ENCODE measurements at regions not wholly inside any gene's neighbourhood (a gene's known extent, or its start where the extent isn't known, plus 50 kb on each side); places are given as distances from the start of the nearest gene placed in this dataset.

- BruUV-seq (replicated peaks): no TSS peak
- no peak for TF ChIP-seq CTCF (conservative IDR thresholded peaks at IDR 0.05)
- TF ChIP-seq EZH2 (IDR thresholded peaks at IDR 0.05; ENCODE audit: low read depth): no peak
- CTCF ChIA-PET: no interaction called here
- Histone ChIP-seq H3K4me2 (no peak overlapping the region), H3K9me2 (ENCODE audit: insufficient read depth) (no peaks in the 10 kb centered on the region), H3K9me3 (ENCODE audit: insufficient read depth, low read depth) (no peaks in the 10 kb centered on the region), H3K36me3 (ENCODE audit: low read depth) (no peaks in the 10 kb centered on the region), H3K27ac (no peak overlapping the region), H4K20me1 (ENCODE audit: insufficient read depth) (peaks cover 67% of the 10 kb centered on the region), H3K79me2 (ENCODE audit: low read depth) (0 out of 2 replicates have a peak, but pooled peaks cover 4% of the 10 kb centered on the region), H3K27me3 (ENCODE audit: insufficient read depth, low read depth) (no peaks in the 10 kb centered on the region), H3F3A (ENCODE audit: insufficient read depth, low read depth) (no peaks in the 10 kb centered on the region; the same call in 1 of the 2 replicates), H3K4me1 (replicated peaks; ENCODE audit: insufficient read depth) (no peaks in the 10 kb centered on the region), H3K4me3 (no peak overlapping the region), H2AFZ (no peak overlapping the region)
- POLR2A ChIA-PET (ENCODE audit: unreplicated experiment): no interaction called here
- no peak for DNase-seq
- intact Hi-C loops (cut with micrococcal nuclease; ENCODE audit: unreplicated experiment): no loop called here
Measured at GRCh38 chr17:77436058-77436442, 295.3 kb downstream of the SEC14L1 start.

- CTCF ChIA-PET: no interaction called here
- no peak overlapping the region for H3K4me3 ChIP-seq
- no peaks in the 10 kb centered on the region for H3K9me3 ChIP-seq (ENCODE audit: insufficient read depth, low read depth)
- no peak overlapping the region for H2AFZ ChIP-seq
- POLR2A ChIA-PET (ENCODE audit: unreplicated experiment): no interaction called here
- H3F3A ChIP-seq (ENCODE audit: insufficient read depth, low read depth): no peaks in the 10 kb centered on the region
- intact Hi-C loops (cut with micrococcal nuclease; ENCODE audit: unreplicated experiment): no loop called here
- H3K4me1 ChIP-seq (replicated peaks; ENCODE audit: insufficient read depth): no peaks in the 10 kb centered on the region
- no peaks in the 10 kb centered on the region for H3K27me3 ChIP-seq (ENCODE audit: insufficient read depth, low read depth)
- no peak for DNase-seq
- H3K4me2 ChIP-seq: no peak overlapping the region
- peaks cover 67% of the 10 kb centered on the region for H4K20me1 ChIP-seq (ENCODE audit: insufficient read depth)
- no peaks in the 10 kb centered on the region for H3K36me3 ChIP-seq (ENCODE audit: low read depth)
- H3K9me2 ChIP-seq (ENCODE audit: insufficient read depth): no peaks in the 10 kb centered on the region
- no TSS peak for BruUV-seq (replicated peaks)
- H3K27ac ChIP-seq: no peak overlapping the region
- TF ChIP-seq CTCF (conservative IDR thresholded peaks at IDR 0.05) (no peak), EZH2 (IDR thresholded peaks at IDR 0.05; ENCODE audit: low read depth) (no peak)
- H3K79me2 ChIP-seq (ENCODE audit: low read depth): no peaks in the 10 kb centered on the region
Measured at GRCh38 chr17:77436481-77436880, 295.7 kb downstream of the SEC14L1 start.

- H3F3A ChIP-seq (ENCODE audit: insufficient read depth, low read depth): no peaks in the 10 kb centered on the region
- no TSS peak for BruUV-seq (replicated peaks)
- no peaks in the 10 kb centered on the region for H3K4me1 ChIP-seq (replicated peaks; ENCODE audit: insufficient read depth)
- intact Hi-C loops (cut with micrococcal nuclease; ENCODE audit: unreplicated experiment): no loop called here
- ChIA-PET POLR2A (ENCODE audit: unreplicated experiment) (no interaction called here), CTCF (no interaction called here)
- no peaks in the 10 kb centered on the region for H3K36me3 ChIP-seq (ENCODE audit: low read depth)
- H2AFZ ChIP-seq: no peak overlapping the region
- no peaks in the 10 kb centered on the region for H3K79me2 ChIP-seq (ENCODE audit: low read depth)
- H3K27me3 ChIP-seq (ENCODE audit: insufficient read depth, low read depth): no peaks in the 10 kb centered on the region
- no peak for DNase-seq
- H4K20me1 ChIP-seq (ENCODE audit: insufficient read depth): peaks cover 71% of the 10 kb centered on the region
- no peak overlapping the region for H3K4me2 ChIP-seq
- H3K9me2 ChIP-seq (ENCODE audit: insufficient read depth): no peaks in the 10 kb centered on the region
- no peak for TF ChIP-seq CTCF (conservative IDR thresholded peaks at IDR 0.05)
- TF ChIP-seq EZH2 (IDR thresholded peaks at IDR 0.05; ENCODE audit: low read depth): no peak
- H3K9me3 ChIP-seq (ENCODE audit: insufficient read depth, low read depth): no peaks in the 10 kb centered on the region
- H3K4me3 ChIP-seq: no peak overlapping the region
- no peak overlapping the region for H3K27ac ChIP-seq
Measured at GRCh38 chr17:77437017-77437416, 296.2 kb downstream of the SEC14L1 start.
